Nucleus accumbens (tissue), 56 donors: ENCODE measurements at regions not wholly inside any gene's neighbourhood (a gene's known extent, or its start where the extent isn't known, plus 50 kb on each side); places are given as distances from the start of the nearest gene placed in this dataset.

Experiments used
- DNase-seq, 56 donors: peaks; one replicate each; lab custom pipeline; 2025; lab: John Stamatoyannopoulos, UW

- DNase-seq, result no peak
Measured at GRCh38 chr6:119591235-119591634, 241.7 kb upstream of the MAN1A1 start.

DNA sequence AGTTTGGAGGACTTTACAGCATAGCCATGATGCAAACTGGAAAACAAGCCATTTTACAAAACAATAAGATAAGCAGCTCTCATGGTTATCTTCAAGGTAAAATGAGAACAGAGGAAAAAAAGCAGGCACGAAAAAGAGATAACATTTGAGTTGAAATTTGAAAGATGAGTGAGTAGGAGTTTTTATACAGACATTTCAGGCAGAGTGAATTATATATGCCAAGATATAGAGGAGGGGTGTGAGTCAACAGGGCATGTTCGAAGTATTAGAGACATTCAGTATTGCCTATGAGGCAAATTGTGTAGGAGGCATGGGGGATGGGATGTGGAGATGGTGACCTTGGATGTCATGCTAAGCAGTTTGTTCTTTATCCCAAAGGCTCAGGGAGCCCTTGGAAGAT, 240.5 kb upstream of the MAN1A1 start:
- DNase-seq, result no peak

DNA sequence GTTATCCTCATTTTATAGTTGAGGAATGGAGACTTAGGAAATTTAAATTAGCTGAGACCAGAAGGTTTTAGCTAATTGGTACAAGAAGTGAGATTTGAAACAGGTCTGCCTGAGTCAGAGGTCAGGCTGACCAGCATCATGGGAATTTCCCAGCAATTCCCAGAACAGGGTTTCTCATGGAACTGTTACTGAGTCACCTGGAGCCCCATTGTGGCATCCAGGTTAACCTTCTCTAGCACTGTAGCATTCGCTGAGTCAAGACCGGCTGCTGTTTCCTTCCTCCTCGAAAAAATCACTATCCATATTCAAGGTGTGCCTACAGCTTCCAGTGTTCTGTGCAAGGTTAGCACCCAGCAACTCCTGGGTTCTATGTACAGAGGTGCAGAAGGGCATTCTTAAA, 238.0 kb upstream of the MAN1A1 start:
- no peak for DNase-seq

DNA sequence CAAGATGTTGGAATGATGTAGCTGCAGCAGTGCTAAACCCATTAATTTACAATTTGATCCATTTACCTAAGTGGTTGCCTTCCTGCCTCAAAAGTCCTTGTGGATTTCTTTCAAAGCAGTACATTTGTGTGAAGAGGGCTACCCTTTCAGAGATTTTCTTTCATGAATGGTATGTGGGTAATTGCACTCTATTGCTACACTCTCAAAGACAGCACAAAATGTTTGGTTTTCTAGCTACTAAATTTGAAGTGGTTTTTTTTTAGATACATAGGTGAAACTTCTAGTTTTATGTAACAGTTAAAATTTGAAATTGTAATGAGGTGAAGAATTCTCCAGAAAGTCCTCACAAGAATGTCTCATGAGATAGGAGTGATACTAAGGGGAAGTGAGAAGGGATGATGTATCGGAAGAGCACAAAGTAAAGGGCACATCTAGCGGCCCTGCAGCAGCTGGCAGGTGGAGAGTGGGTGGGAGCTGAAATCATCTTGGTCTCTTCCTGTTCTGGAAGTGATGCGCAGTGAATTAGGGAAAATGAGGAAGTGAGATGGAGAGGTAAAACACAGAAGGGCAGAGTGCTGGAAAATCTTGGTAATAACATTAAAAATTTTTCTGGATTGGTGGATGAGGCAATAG, 236.8 kb upstream of the MAN1A1 start:
- no peak for DNase-seq

DNA sequence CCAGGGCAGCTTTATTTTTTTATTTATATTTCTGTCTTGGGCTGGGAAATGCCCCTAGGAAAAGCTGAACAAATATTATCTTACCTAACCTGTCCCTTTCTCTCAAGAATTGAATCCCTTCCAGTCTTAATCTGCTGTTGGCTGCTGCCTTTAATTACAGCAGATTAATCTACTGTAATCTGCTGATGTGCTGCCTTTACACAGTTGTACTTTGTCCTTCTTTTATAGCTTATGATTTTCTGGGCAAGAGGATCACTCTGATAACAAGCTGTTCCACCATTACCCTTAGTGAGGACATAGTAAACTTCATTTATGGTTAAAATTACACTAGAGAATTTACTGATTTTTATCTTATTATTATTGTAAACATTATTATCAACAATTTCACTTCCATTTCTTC, 234.5 kb upstream of the MAN1A1 start:
- DNase-seq, result no peak

- DNase-seq, result no peak
Measured at GRCh38 chr6:119581220-119581619, 231.7 kb upstream of the MAN1A1 start.

DNA sequence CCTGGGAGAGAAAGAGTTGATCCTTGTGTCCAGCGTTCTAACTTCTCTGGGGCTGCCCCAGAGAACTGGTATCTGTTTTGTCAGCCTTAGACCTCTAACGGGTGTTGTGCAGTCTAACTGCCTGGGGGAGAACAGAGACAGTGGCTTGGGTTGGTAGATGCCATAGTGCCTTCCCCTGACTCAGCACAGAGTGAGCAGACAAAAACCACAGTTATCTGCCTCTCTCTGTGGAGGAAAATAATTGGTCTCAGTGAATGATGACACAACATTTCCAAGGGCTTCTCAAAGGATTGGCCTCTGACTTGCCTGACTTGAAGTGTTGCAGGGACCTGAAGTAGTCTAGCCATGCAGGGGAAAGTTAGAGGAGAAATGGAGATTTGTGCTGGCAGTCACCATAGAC, 226.2 kb upstream of the MAN1A1 start:
- no peak for DNase-seq

GRCh38 chr6:119568580-119568979, 219.0 kb upstream of the MAN1A1 start:
- DNase-seq, result no peak

DNA sequence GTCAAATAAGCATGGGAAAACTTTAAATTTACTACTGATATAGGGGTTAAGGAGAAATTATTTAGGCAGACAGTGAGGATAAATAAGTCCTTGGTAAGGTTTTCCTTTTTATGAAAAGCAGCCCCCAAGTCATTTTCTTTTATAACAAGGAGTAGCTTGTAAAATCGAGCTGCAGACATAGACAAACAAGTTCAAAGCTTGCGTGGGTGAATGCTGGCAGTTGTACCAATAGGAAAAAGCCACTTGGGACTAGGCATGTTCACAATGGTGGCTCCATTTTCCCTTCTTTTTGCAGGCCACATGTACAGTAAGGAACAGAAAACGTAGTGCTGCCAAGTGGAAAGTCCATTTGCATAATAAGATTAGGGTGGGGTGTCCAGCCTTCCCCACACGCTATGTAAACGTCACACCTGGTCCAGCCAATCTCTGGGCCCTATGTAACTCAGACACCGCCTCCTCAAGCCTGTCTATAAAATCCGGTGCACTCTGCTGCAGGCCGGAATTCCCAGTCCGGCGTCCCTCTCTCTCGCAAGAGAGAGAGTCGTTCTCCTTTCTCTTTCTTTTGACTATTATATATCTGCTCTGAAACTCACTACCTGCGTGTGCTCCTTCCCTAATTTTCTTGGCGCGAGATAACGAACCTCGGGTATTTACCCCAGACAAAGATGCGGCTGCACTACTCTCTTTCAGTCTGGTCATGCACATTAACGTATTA, 217.1 kb upstream of the MAN1A1 start:
- DNase-seq, result no peak

DNA sequence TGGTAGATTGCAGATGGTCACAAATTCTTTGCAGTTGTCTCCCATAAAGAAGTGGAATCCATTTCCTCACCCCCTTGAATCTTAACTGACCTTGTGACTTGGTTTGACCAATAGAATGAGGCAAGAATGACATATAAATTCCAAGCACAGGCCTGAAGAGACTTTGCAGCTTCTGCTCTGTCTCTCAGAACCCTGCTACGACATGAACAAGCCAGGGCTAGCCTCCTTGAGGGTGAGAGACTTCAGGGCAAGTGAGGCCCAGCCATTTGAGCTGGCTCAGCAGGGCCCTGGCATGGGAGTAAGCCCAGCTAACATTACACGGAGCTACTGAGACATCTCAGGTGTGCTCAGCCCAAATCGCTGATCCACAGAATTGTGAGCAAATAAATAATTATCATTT, 216.3 kb upstream of the MAN1A1 start:
- no peak for DNase-seq

DNA sequence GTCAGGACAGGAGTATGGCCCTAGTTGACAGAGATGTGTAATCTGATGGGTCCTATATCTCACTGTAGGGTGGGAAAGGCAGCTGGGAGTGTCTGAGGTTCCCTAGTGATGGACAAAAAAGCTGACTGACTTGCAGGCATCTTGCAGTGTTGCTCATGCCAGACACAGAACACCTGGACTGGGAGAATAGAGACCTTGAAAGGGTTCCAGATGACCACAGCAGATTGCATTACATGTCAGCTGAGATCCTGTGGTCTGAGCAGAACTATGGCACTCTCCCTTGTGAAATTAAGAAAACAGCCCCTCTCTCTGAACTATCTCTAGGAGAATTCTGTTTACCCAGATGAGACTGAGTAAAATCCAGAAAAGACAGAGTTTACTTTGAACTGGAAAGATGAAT, 212.6 kb upstream of the MAN1A1 start:
- no peak for DNase-seq

DNA sequence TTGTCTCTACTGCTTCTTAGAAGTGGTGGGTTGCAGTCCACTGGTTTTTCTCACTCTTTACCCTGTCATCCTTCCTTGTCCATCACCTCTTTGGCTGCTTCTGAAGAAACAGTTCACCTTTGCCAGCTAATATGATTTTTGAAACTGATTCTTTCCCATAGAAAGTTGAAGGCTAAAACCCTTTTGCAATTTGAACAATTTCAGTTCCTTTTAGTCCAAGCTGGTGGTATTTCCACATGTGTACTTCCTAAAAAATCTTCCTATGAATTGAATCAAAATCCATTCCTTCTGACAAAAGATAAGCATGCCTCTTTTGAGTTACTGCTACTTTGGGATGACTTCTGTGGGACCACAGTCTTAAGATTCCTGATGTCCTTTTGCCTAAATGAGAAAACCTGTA, 210.0 kb upstream of the MAN1A1 start:
- no peak for DNase-seq

- no peak for DNase-seq
Measured at GRCh38 chr6:119557239-119557638, 207.7 kb upstream of the MAN1A1 start.

DNA sequence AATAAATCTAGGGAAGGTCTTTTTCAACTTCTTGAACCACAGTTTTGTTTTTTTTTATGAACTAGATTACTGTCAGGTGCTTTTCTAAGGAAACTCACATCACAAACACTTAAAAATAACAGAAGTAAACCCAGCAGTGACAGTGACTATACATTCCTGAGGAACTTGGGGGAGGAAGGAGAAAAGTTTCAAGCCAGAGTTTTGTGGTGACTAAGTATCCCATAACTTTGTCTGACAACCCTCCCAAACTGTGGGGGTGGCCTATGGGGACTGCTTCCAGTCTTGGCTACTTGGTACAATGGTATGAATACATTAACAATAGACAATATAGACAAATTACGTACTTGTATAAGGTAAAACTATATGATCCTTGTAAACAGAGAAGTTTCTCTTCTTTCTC, 202.5 kb upstream of the MAN1A1 start:
- DNase-seq, result no peak

GRCh38 chr6:119547024-119547423, 197.5 kb upstream of the MAN1A1 start:
- no peak for DNase-seq

DNA sequence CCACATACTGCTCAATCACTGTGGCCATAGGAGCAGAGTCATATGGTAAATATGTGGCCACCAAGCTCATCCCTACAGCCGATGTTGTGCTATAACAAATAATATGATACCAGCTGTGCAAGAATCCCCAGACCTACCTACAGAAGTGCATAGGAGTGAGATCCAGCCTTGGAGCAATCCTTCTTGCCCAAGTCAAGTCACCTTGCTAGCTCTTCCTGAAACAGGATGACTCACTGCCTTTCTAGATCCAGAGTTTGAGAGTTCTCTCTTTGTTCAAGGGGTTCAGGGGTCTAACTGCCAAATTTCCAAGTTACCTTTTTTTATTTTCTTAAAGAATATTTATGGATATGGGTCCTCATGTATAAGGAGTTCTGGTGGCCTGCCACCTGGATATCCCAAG, 195.7 kb upstream of the MAN1A1 start:
- DNase-seq, result no peak

- no peak for DNase-seq
Measured at GRCh38 chr6:119544325-119545175, 195.0 kb upstream of the MAN1A1 start.

GRCh38 chr6:119543332-119543731, 193.8 kb upstream of the MAN1A1 start:
- no peak for DNase-seq

GRCh38 chr6:119542037-119542436, 192.5 kb upstream of the MAN1A1 start:
- DNase-seq, result no peak

GRCh38 chr6:119541132-119541905, 191.8 kb upstream of the MAN1A1 start:
- DNase-seq, result no peak

GRCh38 chr6:119540417-119540816, 190.9 kb upstream of the MAN1A1 start:
- no peak for DNase-seq
